IMR-90 (cell line): ENCODE measurements at regions not wholly inside any gene's neighbourhood (a gene's known extent, or its start where the extent isn't known, plus 50 kb on each side); places are given as distances from the start of the nearest gene placed in this dataset.
A peak's percentile ranks its signal among the peaks of the same experiment; 100 is the strongest.

Source experiments
- ATAC-seq: fragments of 200-7000 bp; cut with Tn5 transposase; 2 replicates; pipeline ENCODE4 v1.9.1; 2020; ENCODE audit warnings: low read depth, mild to moderate bottlenecking, moderate library complexity
- BruUV-seq: library from RNA; stranded (reverse); fragments of 400-500 nt; replicated peaks from 2 replicates; lab custom pipeline; 2021; lab: Mats Ljungman, UMichigan
- CTCF ChIA-PET: fragments of 300-600 bp; formaldehyde crosslinking; extraction: SDS; loops from one replicate; lab custom pipeline; 2021; ENCODE audit warnings: antibody characterized with exemption; lab: Yijun Ruan, JAX
- POLR2A ChIA-PET: fragments of 300-600 bp; sonication (Branson Sonifier 250); formaldehyde crosslinking; loops from one replicate; lab custom pipeline; 2022; ENCODE audit warnings: antibody characterized with exemption; ENCODE audit not compliant: unreplicated experiment; lab: Charles Lee
- DNase-seq: peaks from one replicate; pipeline ENCODE4 v3.0.0; 2013
- H2AFZ ChIP-seq: replicated peaks from 2 replicates; pipeline ENCODE3; 2013; ENCODE audit warnings: low read length, mild to moderate bottlenecking; ENCODE audit not compliant: poor library complexity
- H2AK5ac ChIP-seq: 2 replicates; pipeline ENCODE4 v1.6.1; 2013; ENCODE audit warnings: low read depth, low read length, inconsistent platforms
- H2AK9ac ChIP-seq: replicated peaks from 2 replicates; pipeline ENCODE3; 2013; ENCODE audit warnings: mild to moderate bottlenecking, low read depth, low read length, moderate library complexity; ENCODE audit not compliant: poor library complexity
- H2BK120ac ChIP-seq: 2 replicates; pipeline ENCODE4 v1.6.1; 2013; ENCODE audit warnings: low read depth, low read length, inconsistent platforms
- H2BK15ac ChIP-seq: 3 replicates; pipeline ENCODE4 v1.6.1; 2013; ENCODE audit warnings: low read depth, low read length, inconsistent platforms
- H2BK20ac ChIP-seq: 2 replicates; pipeline ENCODE4 v1.6.1; 2013; ENCODE audit warnings: low read depth, mild to moderate bottlenecking, inconsistent platforms, low read length, moderate library complexity
- H2BK5ac ChIP-seq: 2 replicates; pipeline ENCODE4 v1.6.1; 2013; ENCODE audit warnings: mild to moderate bottlenecking, low read depth, low read length, inconsistent platforms; ENCODE audit not compliant: poor library complexity, severe bottlenecking
- H3K14ac ChIP-seq: replicated peaks from 2 replicates; pipeline ENCODE4 v1.6.1; 2013; ENCODE audit warnings: low read depth, low read length, inconsistent platforms
- H3K18ac ChIP-seq: 2 replicates; pipeline ENCODE4 v1.6.1; 2013; ENCODE audit warnings: low read depth, low read length, control low read depth
- H3K23ac ChIP-seq: 2 replicates; pipeline ENCODE4 v1.6.1; 2013; ENCODE audit warnings: low read depth, low read length, inconsistent platforms
- H3K27ac ChIP-seq: 2 replicates; pipeline ENCODE4 v1.5.1; 2013; ENCODE audit warnings: mild to moderate bottlenecking, control low read depth, low read length; ENCODE audit not compliant: insufficient read depth
- H3K27me3 ChIP-seq: 2 replicates; pipeline ENCODE4 v1.6.1; 2013; ENCODE audit warnings: low read length; ENCODE audit not compliant: control insufficient read depth, insufficient read depth
- H3K36me3 ChIP-seq: 2 replicates; pipeline ENCODE4 v1.6.1; 2013; ENCODE audit warnings: low read length, mixed read lengths; ENCODE audit not compliant: control insufficient read depth, insufficient read depth
- H3K4ac ChIP-seq: 2 replicates; pipeline ENCODE4 v1.6.1; 2013; ENCODE audit warnings: low read depth, low read length, inconsistent platforms
- H3K4me1 ChIP-seq: 2 replicates; pipeline ENCODE4 v1.6.1; 2013; ENCODE audit warnings: low read length, mixed read lengths; ENCODE audit not compliant: control insufficient read depth, insufficient read depth
- H3K4me2 ChIP-seq: 2 replicates; pipeline ENCODE4 v1.6.1; 2013; ENCODE audit warnings: low read depth, mild to moderate bottlenecking, control low read depth, low read length, moderate library complexity
- H3K4me3 ChIP-seq: 2 replicates; pipeline ENCODE4 v1.5.1; 2013; ENCODE audit warnings: low read depth, mild to moderate bottlenecking, control low read depth, low read length, moderate library complexity; ENCODE audit not compliant: insufficient read depth
- H3K56ac ChIP-seq: 2 replicates; pipeline ENCODE4 v1.6.1; 2013; ENCODE audit warnings: low read length, inconsistent platforms; ENCODE audit not compliant: insufficient read depth; ENCODE audit errors: extremely low read depth
- H3K79me1 ChIP-seq, 2 experiments: 2 replicates each; pipeline ENCODE4 v1.6.1; 2013; ENCODE audit warnings: low read length in 2 of 2, inconsistent platforms in 1 of 2, low read depth in 1 of 2
- H3K9ac ChIP-seq: 2 replicates; pipeline ENCODE4 v1.6.1; 2013; ENCODE audit warnings: low read depth, low read length, control low read depth
- H3K9me1 ChIP-seq: 2 replicates; pipeline ENCODE4 v1.6.1; 2013; ENCODE audit warnings: low read length, inconsistent platforms; ENCODE audit not compliant: insufficient read depth
- H3K9me3 ChIP-seq: 2 replicates; pipeline ENCODE4 v1.6.1; 2013; ENCODE audit warnings: low read length; ENCODE audit not compliant: control insufficient read depth, insufficient read depth
- H4K20me1 ChIP-seq: 2 replicates; pipeline ENCODE4 v1.6.1; 2013; ENCODE audit warnings: low read length, inconsistent platforms; ENCODE audit not compliant: insufficient read depth
- H4K5ac ChIP-seq: 2 replicates; pipeline ENCODE4 v1.6.1; 2013; ENCODE audit warnings: mild to moderate bottlenecking, low read depth, low read length, control low read depth
- H4K8ac ChIP-seq, 2 experiments: 2 replicates each; pipeline ENCODE4 v1.6.1; 2013; ENCODE audit warnings: low read depth in 2 of 2, low read length in 2 of 2, control low read depth in 1 of 2, inconsistent platforms in 1 of 2
- H4K91ac ChIP-seq: 2 replicates; pipeline ENCODE4 v1.6.1; 2013; ENCODE audit warnings: low read depth, low read length, inconsistent platforms; ENCODE audit not compliant: insufficient read depth
- BHLHE40 ChIP-seq: fragments of 150-350 bp; IDR thresholded peaks from 2 replicates; pipeline ENCODE4 v1.6.1; 2016; ENCODE audit warnings: mild to moderate bottlenecking, low read depth, low read length
- CHD1 ChIP-seq: IDR thresholded peaks from 2 replicates; pipeline ENCODE4 v1.6.1; 2012; ENCODE audit warnings: low read depth, low read length, improper control_type of control experiment
- FOS ChIP-seq: fragments of 150-350 bp; IDR thresholded peaks from 2 replicates; pipeline ENCODE4 v1.6.1; 2016; ENCODE audit warnings: low read depth, low read length
- MAZ ChIP-seq: IDR thresholded peaks from 2 replicates; pipeline ENCODE4 v1.6.1; 2012; ENCODE audit warnings: low read depth, mild to moderate bottlenecking, low read length, improper control_type of control experiment, moderate library complexity, borderline replicate concordance
- POLR2A ChIP-seq: IDR thresholded peaks from 2 replicates; pipeline ENCODE4 v1.6.1; 2012; ENCODE audit warnings: mild to moderate bottlenecking, low read depth, low read length
- RCOR1 ChIP-seq: IDR thresholded peaks from 2 replicates; pipeline ENCODE4 v1.6.1; 2012; ENCODE audit warnings: mild to moderate bottlenecking, low read length, improper control_type of control experiment; ENCODE audit not compliant: insufficient replicate concordance
- RFX5 ChIP-seq: IDR thresholded peaks from 2 replicates; pipeline ENCODE4 v1.8.0; 2012; ENCODE audit warnings: low read depth, mild to moderate bottlenecking, low read length, moderate library complexity
- USF2 ChIP-seq: fragments of 150-350 bp; IDR thresholded peaks from 2 replicates; pipeline ENCODE4 v1.6.1; 2017; ENCODE audit warnings: mild to moderate bottlenecking, antibody characterized with exemption, low read length, low read depth
- WGBS, 2 experiments: methylation state at CpG; one replicate each; pipeline versions ENCODE4 v1.1.5 to v1.1.7; 2013; ENCODE audit warnings: missing lambda C conversion rate in 2 of 2; ENCODE audit not compliant: insufficient read length in 1 of 2; ENCODE audit errors: extremely low coverage in 2 of 2; 5-methylcytosine and 5-hydroxymethylcytosine counted together
- dilution Hi-C: fragments of 300-500 bp; cut with HindIII; formaldehyde crosslinking; loops from one replicate; pipeline ENCODE4 v1.14.3; 2018; ENCODE audit warnings: low sequenced_read_pairs; ENCODE audit not compliant: unreplicated experiment
- in situ Hi-C: fragments of 300-500 bp; cut with MboI; formaldehyde crosslinking; loops from 3 replicates; pipeline ENCODE4 v1.14.3; 2019; ENCODE audit warnings: low sequenced_read_pairs, inconsistent platforms, mixed read lengths
- intact Hi-C: fragments of 100-400 bp; cut with micrococcal nuclease; formaldehyde crosslinking; loops from 2 replicates; pipeline ENCODE4 v1.10.0; 2022
- TF ChIP-seq, protein P1 (sequence below): conservative IDR thresholded peaks from 2 replicates; pipeline ENCODE4 v1.5.1; 2012; ENCODE audit warnings: mild to moderate bottlenecking, low read depth, low read length, improper control_type of control experiment

GRCh38 chr13:37410316-37410715 lies 188.3 kb downstream of the POSTN start:
- Histone ChIP-seq H3K27ac (no peak overlapping the region), H3K14ac (no peak overlapping the region), H3K56ac (no peak overlapping the region), H3K23ac (no peak overlapping the region), H2AFZ (peak overlapping the region; percentile 9), H2BK15ac (no peak overlapping the region), H2BK5ac (no peak overlapping the region), H3K4me2 (no peak overlapping the region), H4K8ac (no peak overlapping the region), H3K9me1 (no peaks in the 10 kb centered on the region), H2BK120ac (no peak overlapping the region), H3K36me3 (no peaks in the 10 kb centered on the region), H3K9ac (no peak overlapping the region), H3K9me3 (no peaks in the 10 kb centered on the region), H2AK9ac (no peak overlapping the region), H2AK5ac (peak overlapping the region; percentile 77), H3K27me3 (no peaks in the 10 kb centered on the region), H3K79me1 (no peaks in the 10 kb centered on the region), H3K4ac (peak overlapping the region; percentile 4; the same call in 1 of the 2 replicates), H4K20me1 (no peaks in the 10 kb centered on the region), H3K4me1 (peaks cover 3% of the 10 kb centered on the region), H3K4me3 (no peak overlapping the region), H3K18ac (0 out of 2 replicates have a peak overlapping the region, but pooled peaks have one; percentile 22), H4K91ac (no peak overlapping the region), H2BK20ac (peak overlapping the region; percentile 0; the same call in 1 of the 2 replicates), H4K5ac (no peak overlapping the region; the same call in 1 of the 2 replicates)
- ATAC-seq (no peak), DNase-seq (no peak)
- dilution Hi-C loops (no loop called here), intact Hi-C loops (loop anchor here (5.0 to 10.0 kb wide), 2 partner anchors 216 to 303 kb away; partner anchors contain the start of gene CSNK1A1L), in situ Hi-C loops (no loop called here)
- ChIA-PET POLR2A (no interaction called here), CTCF (no interaction called here)
- TF ChIP-seq USF2, result no peak
- no peak for TF ChIP-seq POLR2A
- no peak for TF ChIP-seq RFX5
- TF ChIP-seq, protein P1, sequence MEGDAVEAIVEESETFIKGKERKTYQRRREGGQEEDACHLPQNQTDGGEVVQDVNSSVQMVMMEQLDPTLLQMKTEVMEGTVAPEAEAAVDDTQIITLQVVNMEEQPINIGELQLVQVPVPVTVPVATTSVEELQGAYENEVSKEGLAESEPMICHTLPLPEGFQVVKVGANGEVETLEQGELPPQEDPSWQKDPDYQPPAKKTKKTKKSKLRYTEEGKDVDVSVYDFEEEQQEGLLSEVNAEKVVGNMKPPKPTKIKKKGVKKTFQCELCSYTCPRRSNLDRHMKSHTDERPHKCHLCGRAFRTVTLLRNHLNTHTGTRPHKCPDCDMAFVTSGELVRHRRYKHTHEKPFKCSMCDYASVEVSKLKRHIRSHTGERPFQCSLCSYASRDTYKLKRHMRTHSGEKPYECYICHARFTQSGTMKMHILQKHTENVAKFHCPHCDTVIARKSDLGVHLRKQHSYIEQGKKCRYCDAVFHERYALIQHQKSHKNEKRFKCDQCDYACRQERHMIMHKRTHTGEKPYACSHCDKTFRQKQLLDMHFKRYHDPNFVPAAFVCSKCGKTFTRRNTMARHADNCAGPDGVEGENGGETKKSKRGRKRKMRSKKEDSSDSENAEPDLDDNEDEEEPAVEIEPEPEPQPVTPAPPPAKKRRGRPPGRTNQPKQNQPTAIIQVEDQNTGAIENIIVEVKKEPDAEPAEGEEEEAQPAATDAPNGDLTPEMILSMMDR, result no peak
- TF ChIP-seq MAZ, result no peak
- no peak for TF ChIP-seq CHD1
- no peak for TF ChIP-seq RCOR1
- TF ChIP-seq BHLHE40, result no peak
- TF ChIP-seq FOS, result no peak
- no CpG with 5 or more reads among the region's 6 CpGs for WGBS, 2 experiments
- no TSS peak for BruUV-seq
